Naive thymus-derived CD4-positive, alpha-beta T cell (primary cell): ENCODE measurements at regions not wholly inside any gene's neighbourhood (a gene's known extent, or its start where the extent isn't known, plus 50 kb on each side); places are given as distances from the start of the nearest gene placed in this dataset.

ENCODE experiments used
- ATAC-seq: fragments of 150-1000 bp; cut with Tn5 transposase; 2 replicates; pipeline ENCODE4 v1.10.0; 2021; ENCODE audit warnings: mild to moderate bottlenecking, moderate library complexity
- CTCF ChIA-PET: fragments of 350-600 bp; sonication (Branson Sonifier 250); formaldehyde crosslinking; loops from one replicate; lab custom pipeline; 2021; ENCODE audit warnings: antibody characterized with exemption; lab: Charles Lee
- POLR2A ChIA-PET: fragments of 350-600 bp; sonication (Branson Sonifier 250); formaldehyde crosslinking; loops from one replicate; lab custom pipeline; 2021; ENCODE audit warnings: antibody characterized with exemption, inconsistent platforms; lab: Charles Lee
- DNase-seq, 9 donors: peaks; one replicate each; pipeline versions ENCODE4 v3.0.0 to v3.0.0-alpha.2; 2020 to 2022; ENCODE audit warnings: mixed read lengths in 1 of 9
- H3K27ac ChIP-seq: one replicate; pipeline ENCODE4 v1.7.0; 2013; ENCODE audit warnings: mild to moderate bottlenecking, low read depth, low read length, moderate library complexity
- H3K27me3 ChIP-seq, 2 donors: one replicate each; pipeline ENCODE4 v1.7.0; 2013; ENCODE audit warnings: low read length in 2 of 2, mild to moderate bottlenecking in 2 of 2, moderate library complexity in 2 of 2; ENCODE audit not compliant: control insufficient read depth in 2 of 2, insufficient read depth in 2 of 2
- H3K36me3 ChIP-seq, 3 experiments: 1 replicate in 2 of 3; 2 replicates in 1 of 3; pipeline ENCODE4 v1.7.0; 2013; ENCODE audit warnings: low read length in 3 of 3, mild to moderate bottlenecking in 3 of 3, moderate library complexity in 1 of 3; ENCODE audit not compliant: insufficient read depth in 3 of 3, control insufficient read depth in 2 of 3
- H3K4me1 ChIP-seq, 2 donors: one replicate each; pipeline ENCODE4 v1.7.0; 2013; ENCODE audit warnings: low read length in 2 of 2, mild to moderate bottlenecking in 2 of 2, moderate library complexity in 1 of 2; ENCODE audit not compliant: control insufficient read depth in 2 of 2, insufficient read depth in 2 of 2
- H3K4me3 ChIP-seq: 2 replicates; pipeline ENCODE4 v1.7.0; 2013; ENCODE audit warnings: mild to moderate bottlenecking, low read length
- H3K9me3 ChIP-seq, 3 experiments: 1 replicate in 2 of 3; 2 replicates in 1 of 3; pipeline ENCODE4 v1.7.0; 2013; ENCODE audit warnings: low read length in 3 of 3; ENCODE audit not compliant: control insufficient read depth in 2 of 3
- H3K27ac Mint-ChIP-seq, 9 donors: one replicate each; pipeline ENCODE4 v1.8.0; 2020 to 2022; ENCODE audit warnings: mixed read lengths in 9 of 9, mild to moderate bottlenecking in 8 of 9, moderate library complexity in 5 of 9, inconsistent platforms in 2 of 9
- H3K27me3 Mint-ChIP-seq, 5 donors: one replicate each; pipeline ENCODE4 v1.8.0; 2021 to 2022; ENCODE audit warnings: mixed read lengths in 5 of 5, mild to moderate bottlenecking in 1 of 5
- H3K36me3 Mint-ChIP-seq, 5 donors: one replicate each; pipeline ENCODE4 v1.8.0; 2020 to 2022; ENCODE audit warnings: mixed read lengths in 5 of 5, mild to moderate bottlenecking in 3 of 5, inconsistent platforms in 1 of 5
- H3K4me1 Mint-ChIP-seq, 7 donors: one replicate each; pipeline ENCODE4 v1.8.0; 2020 to 2022; ENCODE audit warnings: mixed read lengths in 7 of 7, mild to moderate bottlenecking in 3 of 7, inconsistent platforms in 1 of 7
- H3K4me3 Mint-ChIP-seq, 10 donors: one replicate each; pipeline ENCODE4 v1.8.0; 2020 to 2022; ENCODE audit warnings: mild to moderate bottlenecking in 10 of 10, mixed read lengths in 10 of 10, moderate library complexity in 6 of 10, inconsistent platforms in 2 of 10
- H3K9me3 Mint-ChIP-seq, 11 donors: one replicate each; pipeline ENCODE4 v1.8.0; 2020 to 2022; ENCODE audit warnings: mixed read lengths in 11 of 11, mild to moderate bottlenecking in 4 of 11, inconsistent platforms in 1 of 11, moderate library complexity in 1 of 11
- intact Hi-C, 2 donors: fragments of 100-400 bp; cut with micrococcal nuclease; formaldehyde crosslinking; loops; one replicate each; pipeline ENCODE4 v1.15.1; 2023

DNA sequence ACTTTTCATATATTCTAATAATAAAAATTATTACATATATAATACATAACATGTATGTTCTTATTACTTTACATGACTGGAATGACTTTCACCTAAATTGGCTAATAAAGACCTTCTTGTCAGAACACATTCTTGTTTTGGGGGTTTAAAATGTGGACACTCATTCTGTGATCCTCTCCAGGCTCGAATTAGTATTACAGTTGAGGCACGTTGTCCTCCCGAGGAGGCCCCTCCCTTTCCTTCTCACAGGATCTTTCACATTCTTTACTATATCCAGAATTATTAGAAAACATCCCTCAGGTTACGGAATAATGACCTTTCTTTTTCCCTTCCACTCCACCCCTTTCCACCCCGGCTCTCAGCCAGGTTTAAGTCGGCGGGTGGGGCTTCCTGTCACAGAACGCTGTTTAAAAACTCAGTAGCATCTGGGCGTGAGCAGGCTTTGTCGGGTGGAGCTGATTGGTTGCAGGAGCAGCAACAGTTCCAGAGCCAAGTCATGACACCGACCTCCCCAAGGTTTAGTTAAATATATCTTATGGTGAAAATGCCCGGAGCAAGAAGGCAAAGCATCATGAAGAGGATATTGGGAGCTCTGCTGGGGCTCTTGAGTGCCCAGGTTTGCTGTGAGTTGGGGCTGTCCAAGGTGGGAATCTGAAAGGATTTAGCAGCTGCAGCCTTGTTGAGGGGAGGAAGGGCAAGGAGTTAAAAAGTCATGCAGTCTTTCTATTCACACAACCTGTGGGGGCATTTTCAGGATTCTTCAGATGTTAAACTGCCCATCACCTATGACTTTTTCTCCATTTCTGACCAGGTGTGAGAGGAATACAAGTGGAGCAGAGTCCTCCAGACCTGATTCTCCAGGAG is 396.7 kb upstream of the OR4E1 start:
- peak in 7 of 9 donors; percentile 41 to 74 (median 69) for DNase-seq
- Mint-ChIP-seq H3K4me1 (peaks cover 11 to 64% (median 59%) of the 10 kb centered on the region in 7 donors), H3K4me3 (peak overlapping the region; percentile 90 to 97 (median 93)), H3K36me3 (peaks cover 0 to 4% (median 0%) of the 10 kb centered on the region in 5 donors), H3K9me3 (peaks cover 0 to 7% (median 2%) of the 10 kb centered on the region in 11 donors), H3K27ac (peak overlapping the region; percentile 90 to 97 (median 95)), H3K27me3 (no peaks in the 10 kb centered on the region)
- intact Hi-C loops = loop anchor here (1.0 to 5.0 kb wide), 3 partner anchors 18 to 37 kb away; no protein-coding TSS in a partner anchor
- Histone ChIP-seq H3K9me3 (no peaks in the 10 kb centered on the region), H3K27me3 (no peaks in the 10 kb centered on the region), H3K4me1 (peaks cover 9 to 13% of the 10 kb centered on the region in 2 donors), H3K36me3 (no peaks in the 10 kb centered on the region), H3K4me3 (peak overlapping the region; percentile 83), H3K27ac (peak overlapping the region; percentile 63)
- ChIA-PET POLR2A (interaction anchor here (0.6 to 3.5 kb wide), 15 partner anchors 9 to 486 kb away, joined by 3 to 25 read pairs (median 4); no protein-coding TSS in a partner anchor), CTCF (interaction anchor here (0.6 to 1.7 kb wide), 10 partner anchors 10 to 892 kb away, joined by 3 to 10 read pairs (median 4); no protein-coding TSS in a partner anchor)
- peak; percentile 77 for ATAC-seq

DNA sequence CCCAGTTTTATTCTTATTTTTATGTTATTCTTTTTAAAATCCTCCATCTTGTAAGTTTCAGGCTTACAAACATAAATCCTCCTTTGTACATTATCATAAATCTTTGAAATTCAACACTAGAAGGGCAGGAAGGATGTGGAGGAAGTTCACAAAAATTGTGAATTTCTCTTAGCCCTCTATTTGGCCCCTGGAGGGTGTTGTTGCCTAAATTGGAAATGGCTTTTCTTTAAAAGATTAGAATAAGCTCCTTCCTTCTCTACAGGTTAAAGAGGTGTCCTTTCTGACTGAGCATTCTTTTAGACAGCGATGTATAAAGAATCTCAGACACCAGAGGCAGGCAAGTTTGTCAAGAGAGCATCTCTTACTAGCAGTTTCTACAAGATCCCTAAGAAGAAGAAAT is 391.7 kb upstream of the OR4E1 start:
- peak overlapping the region in 7 of 9 donors; percentile 46 to 89 (median 84) for H3K27ac Mint-ChIP-seq
- peak overlapping the region in 9 of 10 donors; percentile 33 to 74 (median 56) for H3K4me3 Mint-ChIP-seq
- H3K27me3 Mint-ChIP-seq = no peaks in the 10 kb centered on the region
- DNase-seq = peak in 4 of 9 donors; percentile 26 to 50 (median 37)
- intact Hi-C loops = loop anchor here in 1 of 2 donors (1.0 kb wide), 3 partner anchors 18 to 35 kb away; no protein-coding TSS in a partner anchor
- POLR2A ChIA-PET = interaction anchor here (0.6 to 2.6 kb wide), 10 partner anchors 12 to 491 kb away, joined by 3 to 19 read pairs (median 4); no protein-coding TSS in a partner anchor
- no peaks in the 10 kb centered on the region for H3K9me3 ChIP-seq
- H3K4me1 Mint-ChIP-seq = peaks cover 4 to 44% (median 37%) of the 10 kb centered on the region in 7 donors
- ATAC-seq = no peak
- H3K4me1 ChIP-seq = peaks cover 0 to 13% of the 10 kb centered on the region in 2 donors
- H3K36me3 ChIP-seq = no peaks in the 10 kb centered on the region
- CTCF ChIA-PET = interaction anchor here (1.0 to 2.7 kb wide), 9 partner anchors 17 to 466 kb away, joined by 3 to 13 read pairs (median 5); no protein-coding TSS in a partner anchor
- H3K27ac ChIP-seq = no peak overlapping the region
- H3K27me3 ChIP-seq = no peaks in the 10 kb centered on the region
- H3K36me3 Mint-ChIP-seq = no peaks in the 10 kb centered on the region
- H3K9me3 Mint-ChIP-seq = peaks cover 0 to 1% (median 0%) of the 10 kb centered on the region in 11 donors
- no peak overlapping the region for H3K4me3 ChIP-seq

GRCh38 chr14:22059201-22059600 is 385.6 kb upstream of the OR4E1 start:
- peaks cover 0 to 7% (median 0%) of the 10 kb centered on the region in 5 donors for H3K36me3 Mint-ChIP-seq
- peaks cover 0 to 23% (median 7%) of the 10 kb centered on the region in 11 donors for H3K9me3 Mint-ChIP-seq
- no peak for ATAC-seq
- peaks cover 0 to 22% (median 20%) of the 10 kb centered on the region in 7 donors for H3K4me1 Mint-ChIP-seq
- H3K27me3 Mint-ChIP-seq = no peaks in the 10 kb centered on the region
- DNase-seq = peak in 5 of 9 donors; percentile 14 to 45 (median 35)
- Histone ChIP-seq H3K4me1 (no peaks in the 10 kb centered on the region), H3K9me3 (no peaks in the 10 kb centered on the region), H3K27ac (no peak overlapping the region), H3K36me3 (no peaks in the 10 kb centered on the region), H3K4me3 (no peak overlapping the region), H3K27me3 (no peaks in the 10 kb centered on the region)
- ChIA-PET CTCF (interaction anchor here (1.0 to 1.1 kb wide), 2 partner anchors 12 to 40 kb away, joined by 4 read pairs; no protein-coding TSS in a partner anchor), POLR2A (interaction anchor here (0.6 to 2.1 kb wide), 3 partner anchors 9 to 470 kb away, joined by 3 to 5 read pairs (median 4); no protein-coding TSS in a partner anchor)
- H3K27ac Mint-ChIP-seq = peak overlapping the region in 8 of 9 donors; percentile 17 to 90 (median 57)
- peak overlapping the region in 1 of 10 donors; percentile 24 for H3K4me3 Mint-ChIP-seq
- intact Hi-C loops = no loop called here

GRCh38 chr14:22052795-22053194 is 379.2 kb upstream of the OR4E1 start:
- peaks cover 0 to 5% of the 10 kb centered on the region in 2 donors for H3K4me1 ChIP-seq
- Mint-ChIP-seq H3K36me3 (peaks cover 0 to 5% (median 0%) of the 10 kb centered on the region in 5 donors), H3K4me1 (peaks cover 5 to 56% (median 50%) of the 10 kb centered on the region in 7 donors), H3K27me3 (peaks cover 0 to 2% (median 0%) of the 10 kb centered on the region in 5 donors), H3K27ac (peak overlapping the region in 8 of 9 donors; percentile 46 to 100 (median 99)), H3K4me3 (peak overlapping the region; percentile 56 to 97 (median 84)), H3K9me3 (peaks cover 0 to 9% (median 0%) of the 10 kb centered on the region in 11 donors)
- CTCF ChIA-PET = interaction anchor here (1.3 to 2.3 kb wide), 3 partner anchors 14 to 47 kb away, joined by 6 to 9 read pairs (median 7); no protein-coding TSS in a partner anchor
- intact Hi-C loops = loop anchor here in 1 of 2 donors (1.0 kb wide), 1 partner anchor 18 kb away; no protein-coding TSS in a partner anchor
- no peaks in the 10 kb centered on the region for H3K36me3 ChIP-seq
- DNase-seq (peak in 5 of 9 donors; percentile 20 to 33 (median 21)), ATAC-seq (peak; percentile 54)
- no peaks in the 10 kb centered on the region for H3K27me3 ChIP-seq
- no peaks in the 10 kb centered on the region for H3K9me3 ChIP-seq
- H3K27ac ChIP-seq = peak overlapping the region; percentile 59
- H3K4me3 ChIP-seq = peak overlapping the region; percentile 57
- POLR2A ChIA-PET = interaction anchor here (0.6 to 3.6 kb wide), 14 partner anchors 9 to 480 kb away, joined by 3 to 25 read pairs (median 4); no protein-coding TSS in a partner anchor

DNA sequence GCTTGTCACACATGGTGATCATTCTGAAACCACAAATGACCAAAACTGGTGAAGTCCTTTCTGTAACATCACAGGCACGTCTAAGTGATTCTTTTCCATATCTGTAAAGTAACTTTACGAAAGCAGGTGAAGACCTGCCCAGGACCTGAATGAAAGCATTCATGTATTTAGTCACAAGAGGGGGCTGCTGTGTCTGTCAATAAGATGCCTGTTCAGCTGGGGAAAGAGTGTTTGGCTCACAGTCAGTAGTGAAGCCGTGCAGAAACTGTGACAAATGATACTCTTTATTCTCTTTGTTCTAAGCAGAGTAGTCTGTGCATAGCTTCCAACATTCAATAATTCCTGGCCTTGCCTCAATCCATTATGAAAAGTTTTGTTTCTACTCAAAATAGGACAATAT is 373.5 kb upstream of the OR4E1 start:
- DNase-seq = peak in 7 of 9 donors; percentile 44 to 71 (median 65)
- peaks cover 0 to 3% (median 0%) of the 10 kb centered on the region in 5 donors for H3K36me3 Mint-ChIP-seq
- peaks cover 0 to 5% (median 0%) of the 10 kb centered on the region in 11 donors for H3K9me3 Mint-ChIP-seq
- peak overlapping the region; percentile 76 to 93 (median 90) for H3K27ac Mint-ChIP-seq
- ChIA-PET POLR2A (interaction anchor here (0.6 to 1.8 kb wide), 10 partner anchors 17 to 518 kb away, joined by 3 to 11 read pairs (median 4); no protein-coding TSS in a partner anchor), CTCF (interaction anchor here (1.1 to 2.7 kb wide), 8 partner anchors 12 to 135 kb away, joined by 3 to 12 read pairs (median 9); no protein-coding TSS in a partner anchor)
- peak overlapping the region; percentile 26 to 79 (median 70) for H3K4me3 Mint-ChIP-seq
- Histone ChIP-seq H3K4me1 (no peaks in the 10 kb centered on the region), H3K9me3 (no peaks in the 10 kb centered on the region), H3K4me3 (no peak overlapping the region), H3K27me3 (no peaks in the 10 kb centered on the region), H3K36me3 (no peaks in the 10 kb centered on the region), H3K27ac (peak overlapping the region; percentile 57)
- peaks cover 0 to 1% (median 0%) of the 10 kb centered on the region in 5 donors for H3K27me3 Mint-ChIP-seq
- peak; percentile 91 for ATAC-seq
- intact Hi-C loops = loop anchor here (1.0 to 5.0 kb wide), 7 partner anchors 18 to 510 kb away; no protein-coding TSS in a partner anchor
- H3K4me1 Mint-ChIP-seq = peaks cover 7 to 61% (median 44%) of the 10 kb centered on the region in 7 donors
